Loucy (cell line): ENCODE measurements at regions not wholly inside any gene's neighbourhood (a gene's known extent, or its start where the extent isn't known, plus 50 kb on each side); places are given as distances from the start of the nearest gene placed in this dataset.

Source experiments
- CTCF ChIP-seq: fragments of 200-600 bp; sonication (generic); conservative IDR thresholded peaks from 2 replicates; pipeline ENCODE4 v1.5.1; 2014; ENCODE audit warnings: mild to moderate bottlenecking, antibody characterized with exemption, low read length
- EZH2phosphoT487 ChIP-seq: fragments of 200-600 bp; IDR thresholded peaks from 2 replicates; pipeline ENCODE4 v1.6.1; 2018; ENCODE audit warnings: antibody characterized with exemption, mild to moderate bottlenecking, moderate library complexity, borderline replicate concordance

GRCh38 chr6:18577491-18577890, 190.3 kb downstream of the RNF144B start:
- TF ChIP-seq CTCF, result no peak
- TF ChIP-seq EZH2phosphoT487, result no peak
